ENCODE measurements at regions not wholly inside any gene's neighbourhood (a gene's known extent, or its start where the extent isn't known, plus 50 kb on each side); places are given as distances from the start of the nearest gene placed in this dataset.
A peak's percentile ranks its signal among the peaks of the same experiment; 100 is the strongest.
"Not testable (repeated sequence)": the region's sequence is repeated elsewhere in the genome, so short reads cannot be mapped to it uniquely, and the experiment has no call there.

DNA sequence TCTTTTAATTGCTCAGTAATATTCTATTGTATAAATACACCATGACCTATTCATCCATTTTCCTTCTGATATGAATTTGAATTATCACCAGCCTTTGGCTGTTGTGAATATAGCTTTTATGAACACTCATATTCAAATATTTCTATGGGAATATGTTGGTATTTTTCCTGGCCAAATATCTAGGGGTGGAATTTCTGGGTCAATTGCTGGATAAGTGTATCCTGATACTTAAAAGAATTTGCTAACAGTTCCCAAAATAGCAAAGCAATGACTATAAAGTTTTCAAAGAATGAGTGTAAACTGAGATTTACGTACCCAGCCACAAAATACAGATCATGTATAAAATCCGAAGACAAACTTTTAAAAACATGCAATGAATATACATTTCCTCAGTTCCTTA is 148.7 kb upstream of the CLEC14A start:
- DNase-seq (ENCODE audit: low spot score), result no peak

DNA sequence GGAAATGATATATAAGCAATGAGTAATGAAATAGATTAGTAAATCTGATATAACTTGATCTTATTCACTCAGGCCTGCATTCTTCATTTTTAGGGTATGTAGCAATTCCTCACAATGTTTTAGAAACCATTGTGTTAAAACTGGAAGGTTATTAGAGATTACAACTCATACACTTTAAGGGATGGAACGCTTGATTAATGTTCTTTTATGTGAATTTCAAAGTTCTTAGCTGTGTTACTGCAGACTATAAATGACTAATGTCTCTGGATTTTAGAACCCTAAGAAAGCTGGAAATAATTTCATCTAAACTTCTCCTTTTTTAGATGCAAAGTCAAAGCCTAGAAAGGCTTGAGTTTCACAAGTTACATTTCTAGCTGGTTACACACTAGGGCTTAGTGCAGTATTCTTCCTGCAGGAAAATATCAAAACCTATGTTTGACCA is 148.2 kb upstream of the CLEC14A start:
- DNase-seq (ENCODE audit: low spot score), result peak; percentile 52

DNA sequence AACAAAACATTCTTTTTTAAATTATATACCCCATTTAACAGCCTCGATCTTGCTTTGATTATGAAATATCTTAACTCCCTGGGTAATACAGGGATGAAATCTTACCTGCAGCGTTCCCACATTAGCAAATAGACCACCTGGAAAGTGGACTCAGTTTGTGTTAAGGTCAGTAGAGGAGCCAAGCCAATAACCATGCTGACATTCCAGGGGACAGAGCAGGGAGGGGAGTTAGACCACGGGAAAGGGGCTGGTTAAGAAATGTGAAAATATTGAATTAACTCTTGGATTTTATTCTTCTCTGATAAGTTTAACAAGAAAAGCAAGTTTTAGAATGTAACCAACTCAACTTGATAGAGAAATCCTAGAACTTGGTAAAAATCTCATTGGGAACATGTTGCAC is 144.9 kb upstream of the CLEC14A start:
- DNase-seq (ENCODE audit: low spot score), result no peak

DNA sequence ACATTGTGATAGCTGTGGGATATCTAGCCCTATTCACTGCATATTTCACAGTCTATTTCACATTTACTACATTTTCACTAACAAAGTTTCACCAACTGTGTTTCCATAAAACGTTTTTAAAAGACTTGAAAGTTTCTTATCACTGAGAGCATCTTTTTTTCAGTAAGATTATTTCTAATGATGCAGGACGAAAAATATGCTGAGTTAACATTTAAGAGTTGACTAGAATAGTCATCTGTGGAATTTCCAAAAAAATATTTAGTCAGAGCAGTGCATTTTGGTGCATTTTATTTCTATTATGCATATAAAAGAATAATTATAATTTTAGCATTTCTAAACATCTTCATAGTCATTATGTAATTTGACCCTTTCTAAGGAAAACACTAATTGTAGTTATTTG is 143.8 kb upstream of the CLEC14A start:
- DNase-seq (ENCODE audit: low spot score), result no peak

DNA sequence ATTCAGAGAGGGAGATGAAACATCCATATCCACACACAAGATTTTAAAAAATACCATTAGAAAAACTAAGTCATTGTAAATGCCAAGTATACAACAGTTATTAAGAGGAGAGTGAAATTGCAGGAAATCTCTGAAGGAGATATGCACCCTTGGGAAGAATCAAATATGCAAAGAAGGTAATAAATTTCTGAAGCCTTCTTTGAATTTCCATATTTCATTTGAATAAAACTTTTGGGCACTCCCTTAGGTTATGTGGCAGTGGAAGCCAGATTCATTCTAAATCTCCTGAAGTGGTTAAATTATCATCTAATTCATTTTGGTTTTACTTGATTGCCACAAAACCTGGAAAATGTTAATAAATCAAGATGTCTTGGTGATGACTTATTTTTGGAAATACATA is 138.9 kb upstream of the CLEC14A start:
- DNase-seq (ENCODE audit: low spot score), result no peak

DNA sequence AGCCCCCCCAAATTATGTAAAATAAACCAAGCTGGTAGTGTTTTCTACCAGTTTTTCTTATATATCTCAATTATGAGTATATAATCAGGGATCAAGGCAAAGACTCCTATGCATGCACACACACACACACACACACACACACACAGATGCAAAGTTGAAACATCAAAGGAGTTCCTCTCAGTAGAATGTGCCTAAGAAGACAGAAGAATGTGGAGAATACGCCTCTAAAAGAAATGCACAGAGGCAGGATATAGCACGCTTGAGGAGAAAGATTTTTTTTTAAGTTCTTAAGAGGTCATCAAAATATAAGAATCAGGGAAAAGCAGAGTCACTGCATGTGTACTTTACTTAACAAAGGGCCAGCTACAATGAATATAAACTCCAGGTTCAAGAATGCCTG is 138.2 kb upstream of the CLEC14A start:
- no peak for DNase-seq (ENCODE audit: low spot score)

DNA sequence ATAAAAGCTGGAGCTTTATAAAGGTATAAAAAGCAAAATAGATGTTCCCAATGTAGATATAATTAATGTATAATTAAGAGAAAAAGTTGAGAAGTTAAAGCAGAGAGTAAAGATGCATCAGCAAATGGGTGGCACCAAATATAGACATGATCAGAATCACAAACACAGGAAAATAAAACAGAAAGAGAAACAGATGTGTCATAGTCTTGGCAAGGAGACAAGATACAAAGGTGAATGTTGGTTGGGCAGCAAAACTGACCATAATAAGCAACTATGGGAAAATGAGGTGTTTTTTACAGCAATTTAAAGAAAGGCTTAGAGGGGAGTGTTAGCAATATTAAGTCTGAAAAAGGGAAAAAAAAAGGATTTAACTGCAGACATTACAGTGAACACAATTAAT is 135.4 kb upstream of the CLEC14A start:
- DNase-seq (ENCODE audit: low spot score), result peak; percentile 49

DNA sequence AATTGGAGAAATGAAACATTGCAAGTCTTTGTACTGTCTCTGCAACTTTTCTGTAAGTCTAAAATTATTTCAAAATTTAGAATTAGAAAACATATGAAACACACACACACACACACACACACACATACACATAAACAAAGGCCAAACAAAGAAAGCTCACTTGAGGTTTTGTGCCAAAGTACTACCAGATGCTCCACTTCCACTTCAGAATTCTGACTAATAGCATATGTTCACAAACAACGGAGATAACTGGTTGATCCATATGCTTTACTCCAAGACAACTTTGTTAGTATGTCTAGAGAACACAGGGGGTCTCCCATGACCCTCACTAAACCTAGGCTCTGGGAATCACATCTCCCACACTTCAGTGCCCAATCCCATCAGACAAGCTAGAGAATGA is 133.8 kb upstream of the CLEC14A start:
- no peak for DNase-seq (ENCODE audit: low spot score)

DNA sequence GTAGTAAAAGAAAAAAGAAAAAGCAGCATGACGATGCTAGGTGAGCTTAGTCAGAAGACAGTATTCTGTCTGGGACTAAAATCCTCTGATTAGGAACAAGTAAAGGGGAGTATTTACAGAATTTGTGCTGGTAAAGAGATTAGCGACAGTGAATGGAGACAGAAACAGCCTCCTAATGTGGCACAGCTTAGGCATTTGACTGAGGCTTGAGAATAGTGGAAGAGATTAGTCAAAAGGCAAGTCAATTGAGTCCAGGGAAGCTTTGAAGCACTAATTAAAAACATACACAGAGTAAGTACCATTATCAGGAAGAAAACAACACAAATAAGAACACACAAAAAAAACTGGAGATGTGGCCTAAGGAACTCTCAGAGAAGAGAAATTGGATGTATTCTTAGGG is 131.9 kb upstream of the CLEC14A start:
- DNase-seq (ENCODE audit: low spot score), result no peak

DNA sequence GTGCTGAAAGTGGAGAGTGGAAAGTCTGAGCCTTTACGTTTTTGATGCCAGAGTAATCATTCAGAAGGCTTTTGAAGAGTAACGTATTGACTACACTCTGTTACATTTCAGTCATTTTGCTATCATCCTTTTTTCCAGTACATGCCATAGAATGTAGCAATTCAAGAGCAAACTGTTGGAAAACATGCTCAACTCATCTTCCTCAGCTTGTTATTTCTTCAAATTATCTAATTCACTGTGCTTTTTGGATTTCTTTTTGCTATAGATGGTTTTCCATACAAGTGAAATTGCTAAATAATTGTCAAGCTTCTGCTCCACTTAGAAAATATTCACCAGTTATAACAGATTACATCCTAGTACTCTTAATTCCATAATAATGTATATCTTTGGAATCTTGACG is 129.9 kb upstream of the CLEC14A start:
- no peak for DNase-seq (ENCODE audit: low spot score)

DNA sequence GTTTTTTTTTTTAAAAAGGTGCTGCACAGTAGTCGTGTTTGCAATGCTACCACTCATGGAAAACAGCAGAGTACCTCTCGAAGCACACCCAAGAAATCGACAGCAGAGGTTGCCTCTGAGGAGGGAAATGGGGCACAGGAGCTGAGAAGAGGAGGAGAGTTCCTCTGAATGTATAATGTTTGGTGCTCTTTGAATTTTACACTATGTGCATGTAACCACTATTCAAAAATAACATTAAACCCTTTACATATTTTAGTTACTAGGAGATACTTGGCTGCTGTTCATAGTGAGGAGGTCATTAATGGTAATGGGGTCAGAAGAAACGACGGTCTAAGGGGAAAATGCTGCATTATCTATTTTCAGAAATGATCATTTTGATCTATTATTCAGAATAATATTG is 129.4 kb upstream of the CLEC14A start:
- no peak for DNase-seq (ENCODE audit: low spot score)

DNA sequence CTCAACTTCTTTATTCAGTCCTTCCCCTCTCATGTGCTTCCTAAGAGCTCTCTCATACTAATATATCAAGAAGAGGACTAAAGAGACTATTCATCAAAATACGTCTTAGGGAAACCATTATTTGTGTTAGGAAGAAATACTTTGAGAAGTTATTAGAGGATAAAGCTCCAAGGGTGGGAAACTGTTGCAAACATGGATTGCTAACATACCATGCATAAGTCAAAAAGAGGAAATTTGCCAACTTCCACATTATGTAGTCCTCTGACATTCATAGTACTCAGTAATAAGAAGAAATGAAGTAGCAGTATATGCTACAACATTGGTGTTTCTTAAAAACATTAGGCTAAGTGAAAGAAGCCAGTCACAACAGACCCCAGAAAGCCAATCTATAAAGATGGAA is 128.8 kb upstream of the CLEC14A start:
- no peak for DNase-seq (ENCODE audit: low spot score)

DNA sequence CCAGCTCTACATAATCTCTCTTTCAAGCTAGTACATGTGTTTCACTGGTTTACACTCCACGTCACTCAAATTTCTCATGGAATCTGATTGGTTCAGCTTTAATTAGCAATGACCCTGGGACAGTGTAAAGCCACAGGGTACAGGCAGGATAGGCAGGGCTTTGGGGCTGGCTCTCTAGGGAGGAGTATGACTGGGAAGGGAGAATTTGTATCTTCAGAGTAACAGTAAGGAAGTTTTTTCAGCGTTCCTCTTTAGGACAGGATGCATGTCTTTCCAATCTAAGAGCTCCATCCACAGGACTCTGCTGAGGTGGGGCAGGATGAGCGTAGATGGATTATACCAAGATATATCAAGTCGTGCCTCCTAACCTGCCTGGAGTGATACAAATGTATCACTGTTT is 112.0 kb upstream of the CLEC14A start:
- DNase-seq (ENCODE audit: low spot score), result no peak

DNA sequence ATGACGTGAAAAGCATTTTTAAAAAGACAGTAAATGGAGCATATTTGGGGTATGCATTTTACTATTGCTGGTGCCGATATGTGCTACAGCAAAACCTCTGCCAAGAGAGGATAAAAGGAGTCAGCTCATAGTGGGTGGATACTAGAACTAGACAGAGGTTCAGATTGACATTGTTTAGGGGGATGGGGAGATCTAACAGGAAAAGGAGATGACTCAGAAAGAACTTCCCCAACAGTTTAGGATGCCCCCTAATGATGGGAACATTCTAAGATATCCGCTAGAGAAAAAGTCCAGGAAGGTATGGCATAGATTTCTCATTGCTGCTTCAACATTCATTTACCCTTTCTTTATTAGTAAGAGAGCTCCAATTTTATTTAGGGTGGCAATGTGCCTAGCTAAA is 110.5 kb upstream of the CLEC14A start:
- peak; percentile 55 for DNase-seq (ENCODE audit: low spot score)

DNA sequence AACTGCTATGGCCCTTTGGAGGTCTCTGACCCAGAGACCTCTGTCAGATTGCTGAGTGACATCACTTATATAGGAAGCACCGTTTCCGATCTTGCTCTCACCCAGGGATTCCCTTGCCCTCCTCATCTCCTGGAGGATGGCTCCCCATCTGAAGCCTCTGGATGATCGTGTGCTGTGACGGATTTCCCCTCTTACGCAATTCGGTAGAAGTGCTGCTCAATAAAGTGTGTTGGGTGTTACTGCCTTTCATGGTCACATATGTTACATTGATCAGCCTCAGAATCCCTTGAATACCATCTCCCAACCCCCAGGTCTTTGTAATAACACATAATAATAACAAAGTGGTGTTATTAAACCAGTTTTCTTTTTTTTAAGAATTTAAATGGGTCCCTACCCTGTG is 107.3 kb upstream of the CLEC14A start:
- DNase-seq (ENCODE audit: low spot score), result no peak

DNA sequence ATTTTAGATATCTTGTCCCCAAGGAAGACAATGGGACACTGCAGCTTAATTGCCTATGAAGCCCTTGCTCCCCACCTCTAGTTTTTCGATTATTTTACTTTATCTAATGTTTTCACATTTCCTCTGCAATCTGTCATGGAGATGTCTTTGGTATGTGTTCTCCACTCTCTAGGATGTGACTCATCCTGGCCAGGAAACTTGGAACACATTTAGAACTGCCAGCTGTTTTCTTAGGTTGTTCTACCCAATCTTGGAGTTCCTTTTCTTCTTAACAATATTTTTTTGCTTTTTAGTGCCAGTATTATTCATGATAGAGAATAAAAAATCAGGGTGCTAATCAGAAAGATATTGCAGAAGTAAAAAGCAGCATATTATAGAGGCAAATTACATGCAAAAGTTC is 101.7 kb upstream of the CLEC14A start:
- peak; percentile 93 for DNase-seq (ENCODE audit: low spot score)

DNA sequence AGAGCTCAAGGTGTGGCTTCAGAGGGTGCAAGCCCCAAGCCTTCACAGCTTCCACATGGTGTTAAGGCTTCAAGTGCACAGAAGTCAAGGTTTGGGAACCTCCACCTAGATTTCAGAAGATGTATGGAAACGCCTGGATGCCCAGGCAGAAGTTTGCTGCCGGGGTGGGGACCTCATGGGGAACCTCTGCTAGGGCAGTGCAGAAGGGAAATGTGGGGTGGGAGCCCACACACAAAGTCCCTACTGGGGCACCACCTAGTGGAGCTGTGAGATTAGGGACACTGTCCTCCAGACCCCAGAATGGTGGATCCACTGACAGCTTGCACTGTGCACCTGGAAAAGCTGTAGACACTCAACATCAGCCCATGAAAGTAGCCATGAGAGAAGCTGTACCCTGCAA is 99.6 kb upstream of the CLEC14A start:
- not testable (repeated sequence) for DNase-seq (ENCODE audit: low spot score)

DNA sequence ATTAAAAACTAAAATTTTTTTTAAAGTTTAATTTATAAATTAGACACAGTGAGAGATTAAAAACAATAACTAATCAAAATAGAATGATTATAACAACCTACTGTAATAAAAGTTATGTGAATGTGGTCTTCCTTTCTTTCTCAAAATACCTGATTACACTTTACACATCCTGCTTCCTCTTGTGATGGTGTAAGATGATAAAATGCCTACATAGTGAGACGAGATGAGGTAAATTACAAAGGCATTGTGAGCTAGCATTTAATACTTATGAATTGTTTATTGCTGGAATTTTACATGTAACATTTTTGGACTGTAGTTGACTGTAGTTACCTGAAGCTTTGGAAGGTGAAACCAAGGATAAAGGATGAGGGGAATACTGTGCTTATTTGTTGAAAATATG is 94.2 kb upstream of the CLEC14A start:
- no peak for DNase-seq (ENCODE audit: low spot score)

DNA sequence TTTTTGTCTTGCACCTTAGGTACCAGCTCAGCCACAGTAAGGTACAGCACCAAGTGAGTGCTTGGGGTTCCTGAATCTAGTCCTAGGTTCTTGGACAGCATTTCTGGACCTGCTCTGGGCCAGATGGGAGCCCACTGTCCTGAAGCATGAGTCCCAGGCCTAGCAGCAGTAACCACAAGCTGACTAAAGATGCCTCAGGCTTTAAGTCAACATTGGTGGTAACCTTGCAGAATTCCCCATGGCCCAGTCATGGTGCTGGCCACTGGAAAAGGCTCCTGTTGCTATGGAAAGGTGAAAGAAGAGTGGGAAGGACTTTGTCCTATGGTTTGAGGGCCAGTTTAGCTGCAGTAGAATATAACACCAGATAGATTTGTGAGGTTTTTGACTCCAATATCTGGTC is 86.9 kb upstream of the CLEC14A start:
- no peak for DNase-seq (ENCODE audit: low spot score)

DNA sequence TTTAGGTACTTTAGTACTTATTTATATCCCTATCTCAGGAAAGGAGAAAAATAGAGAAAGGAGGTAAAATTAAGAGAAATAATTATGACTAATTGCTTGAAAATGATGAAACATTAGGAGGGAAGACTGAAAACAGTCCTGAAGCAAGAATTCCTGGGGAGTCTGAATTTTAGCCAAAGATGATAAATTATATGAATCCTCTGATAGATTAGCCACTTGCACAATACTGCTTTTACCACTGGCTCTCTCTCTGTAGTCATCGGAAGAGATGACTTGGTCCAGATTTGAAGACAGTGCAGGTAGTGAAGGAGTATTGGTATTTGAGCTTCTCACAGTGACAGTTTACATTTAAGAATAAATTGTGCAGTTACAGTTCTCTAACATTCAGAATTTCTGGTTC is 83.8 kb upstream of the CLEC14A start:
- DNase-seq (ENCODE audit: low spot score), result no peak

DNA sequence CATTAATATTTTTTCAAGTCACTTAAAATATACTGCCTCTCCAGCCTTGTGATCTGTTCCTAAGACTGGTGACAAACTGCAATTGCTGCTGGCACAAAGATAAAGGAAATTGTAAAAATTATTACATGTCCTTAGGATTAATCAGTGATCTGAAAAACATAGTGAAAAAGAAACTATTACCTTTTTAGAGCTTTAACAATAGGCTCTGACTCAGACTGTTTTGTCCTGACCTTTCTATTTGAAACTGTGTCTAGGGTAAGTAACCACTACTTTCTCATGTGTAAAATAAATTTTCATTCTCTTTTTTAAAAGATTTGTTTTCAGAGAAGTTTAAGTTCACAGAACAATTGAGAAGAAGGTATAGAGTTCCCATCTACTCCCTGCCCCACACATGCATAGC is 80.4 kb upstream of the CLEC14A start:
- DNase-seq (ENCODE audit: low spot score), result peak; percentile 21

DNA sequence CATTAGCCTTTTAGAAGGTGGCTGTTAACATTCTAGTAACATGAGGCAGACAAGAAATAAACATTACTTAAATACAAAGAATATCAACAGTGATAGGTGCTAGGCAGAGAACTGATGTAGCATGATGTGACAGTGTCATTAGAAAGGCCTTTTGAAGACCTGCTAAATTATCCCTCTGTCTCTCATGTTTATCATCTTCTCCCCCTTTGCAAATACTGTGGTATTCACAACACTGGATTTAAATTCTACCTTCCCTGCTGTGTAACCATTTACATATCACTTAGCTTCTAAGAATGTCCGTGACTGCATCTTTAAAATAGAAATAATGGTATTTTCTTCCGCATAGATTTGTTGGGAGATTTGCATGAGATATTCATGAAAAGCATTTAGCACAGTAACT is 74.4 kb upstream of the CLEC14A start:
- DNase-seq (ENCODE audit: low spot score), result no peak

DNA sequence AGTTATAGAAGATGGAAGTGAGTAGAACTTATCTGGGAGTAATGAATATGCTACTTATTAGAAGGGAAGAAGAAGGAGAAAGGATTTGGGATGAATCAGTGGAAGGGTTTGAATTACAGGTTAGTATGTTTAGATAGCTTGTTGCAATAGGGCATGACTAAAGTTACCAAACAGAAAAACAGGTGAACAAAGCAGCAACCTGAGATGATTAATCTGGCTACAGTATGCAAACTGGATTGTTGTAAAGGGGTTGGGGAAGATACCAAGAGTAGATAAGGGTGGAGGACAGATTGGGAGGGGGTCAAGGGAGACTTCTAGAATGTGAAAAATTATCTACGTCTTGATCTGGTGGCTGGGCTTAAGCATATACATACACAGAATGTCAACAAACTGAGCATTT is 73.4 kb upstream of the CLEC14A start:
- no peak for DNase-seq (ENCODE audit: low spot score)

DNA sequence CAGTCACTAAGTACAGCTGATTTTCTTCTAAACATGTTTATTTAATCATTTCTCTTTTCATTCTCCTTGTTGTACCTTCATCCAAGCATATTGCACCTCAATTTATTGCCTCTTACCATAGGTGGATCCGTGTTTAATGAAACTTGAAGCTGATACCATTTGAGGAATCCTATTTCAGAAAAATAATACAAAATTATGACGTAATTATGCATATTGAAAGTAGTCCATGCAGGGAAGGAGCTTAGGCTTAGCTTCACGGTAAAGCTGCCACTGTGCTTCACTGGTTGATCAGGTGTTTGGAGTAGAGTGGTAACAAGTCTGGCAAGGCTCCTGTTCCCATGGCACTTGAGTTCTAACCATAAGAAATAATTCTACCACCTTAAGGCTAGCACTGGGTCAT is 61.0 kb upstream of the CLEC14A start:
- DNase-seq (ENCODE audit: low spot score), result no peak

DNA sequence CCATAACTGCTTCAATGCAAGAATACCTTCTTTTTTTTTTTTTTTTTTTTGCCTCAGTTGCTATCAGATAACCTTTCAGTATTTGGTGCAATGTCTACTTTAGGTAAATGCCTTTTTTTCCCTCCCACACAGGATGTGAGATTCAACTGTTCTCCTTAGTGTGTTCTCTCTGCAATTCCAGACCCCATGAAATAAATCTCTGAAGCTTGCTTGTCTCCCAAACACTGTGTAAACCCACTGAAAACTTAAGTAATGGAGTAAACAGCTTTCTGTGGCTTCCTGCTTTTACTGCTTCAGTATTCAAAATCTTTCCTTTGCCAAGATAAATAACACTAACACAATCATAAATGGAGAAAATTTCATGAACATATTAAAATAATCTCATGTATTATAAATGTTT is 55.8 kb upstream of the CLEC14A start:
- DNase-seq (ENCODE audit: low spot score), result no peak
